BE2C (cell line): ENCODE measurements at regions not wholly inside any gene's neighbourhood (a gene's known extent, or its start where the extent isn't known, plus 50 kb on each side); places are given as distances from the start of the nearest gene placed in this dataset.

ENCODE experiments used
- DNase-seq: peaks from one replicate; pipeline ENCODE4 v3.0.0-alpha.2; 2020
- H3K27me3 ChIP-seq: fragments of 250-450 bp; sonication (Bioruptor Pico); 2 replicates; pipeline ENCODE4 v1.5.1; 2020; ENCODE audit warnings: mild to moderate bottlenecking
- H3K36me3 ChIP-seq: fragments of 250-450 bp; sonication (Bioruptor Pico); 2 replicates; pipeline ENCODE4 v1.5.1; 2020; ENCODE audit warnings: mild to moderate bottlenecking
- H3K4me1 ChIP-seq: fragments of 250-450 bp; sonication (Bioruptor Pico); 2 replicates; pipeline ENCODE4 v1.5.1; 2020
- H3K4me3 ChIP-seq: 2 replicates; pipeline ENCODE4 v1.5.1; 2011; ENCODE audit warnings: low read depth, low read length
- H3K9me3 ChIP-seq: fragments of 250-450 bp; sonication (Bioruptor Pico); 2 replicates; pipeline ENCODE4 v1.5.1; 2020
- CTCF ChIP-seq: IDR thresholded peaks from 2 replicates; pipeline ENCODE4 v1.5.1; 2012; ENCODE audit warnings: mild to moderate bottlenecking, low read depth, low read length

DNA sequence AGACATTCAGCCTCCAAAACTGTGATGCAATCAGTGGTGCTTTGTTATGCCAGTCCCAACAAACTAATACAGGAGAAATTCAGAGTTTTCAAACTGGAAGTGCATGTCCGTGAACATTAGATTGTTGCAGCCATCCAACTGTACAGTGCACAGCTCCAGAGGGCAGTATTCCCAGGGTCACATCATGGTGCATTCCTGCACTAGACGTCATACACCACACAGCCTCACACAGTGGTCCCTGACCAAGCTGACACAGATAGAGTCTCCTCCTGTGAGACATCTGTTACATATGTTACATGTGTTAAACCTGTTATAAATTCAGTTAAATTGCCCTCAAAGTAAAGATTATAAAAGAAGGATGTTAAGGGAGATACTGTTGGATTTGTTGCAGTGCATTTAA lies 209.0 kb downstream of the LRRN1 start:
- Histone ChIP-seq H3K27me3 (no peaks in the 10 kb centered on the region), H3K9me3 (no peaks in the 10 kb centered on the region), H3K36me3 (no peaks in the 10 kb centered on the region), H3K4me1 (no peaks in the 10 kb centered on the region), H3K4me3 (no peak overlapping the region)
- no peak for TF ChIP-seq CTCF
- DNase-seq = no peak

- Histone ChIP-seq H3K9me3 (no peaks in the 10 kb centered on the region), H3K4me3 (no peak overlapping the region), H3K4me1 (no peaks in the 10 kb centered on the region), H3K36me3 (no peaks in the 10 kb centered on the region), H3K27me3 (no peaks in the 10 kb centered on the region)
- no peak for DNase-seq
- TF ChIP-seq CTCF = no peak
Measured at GRCh38 chr3:4011166-4011565, 211.9 kb downstream of the LRRN1 start.

DNA sequence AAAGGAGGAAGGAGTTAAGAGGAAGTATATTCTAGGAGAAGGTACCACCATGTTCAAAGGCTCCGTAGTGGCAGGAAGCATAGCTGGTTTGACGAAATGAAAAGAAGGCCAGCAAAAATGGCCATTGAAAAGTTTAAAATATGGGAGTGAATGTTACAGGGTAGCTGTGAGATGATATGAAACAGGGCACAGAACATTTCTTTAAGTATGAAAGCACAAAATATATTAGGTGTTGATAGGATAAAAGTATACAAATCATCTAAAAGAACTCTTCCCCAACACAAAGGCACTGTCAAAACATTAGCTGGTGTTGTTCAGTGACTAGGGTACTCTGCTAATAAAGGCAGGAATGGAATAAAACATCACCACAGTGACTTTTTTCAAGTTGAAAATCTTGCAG lies 216.2 kb downstream of the LRRN1 start:
- DNase-seq = no peak
- TF ChIP-seq CTCF = no peak
- Histone ChIP-seq H3K4me3 (no peak overlapping the region), H3K4me1 (no peaks in the 10 kb centered on the region), H3K36me3 (no peaks in the 10 kb centered on the region), H3K9me3 (no peaks in the 10 kb centered on the region), H3K27me3 (no peaks in the 10 kb centered on the region)

- Histone ChIP-seq H3K4me1 (no peaks in the 10 kb centered on the region), H3K4me3 (no peak overlapping the region), H3K9me3 (no peaks in the 10 kb centered on the region), H3K36me3 (no peaks in the 10 kb centered on the region), H3K27me3 (no peaks in the 10 kb centered on the region)
- DNase-seq = no peak
- no peak for TF ChIP-seq CTCF
Measured at GRCh38 chr3:4019501-4019900, 220.3 kb downstream of the LRRN1 start.

- Histone ChIP-seq H3K4me1 (no peaks in the 10 kb centered on the region), H3K36me3 (no peaks in the 10 kb centered on the region), H3K4me3 (no peak overlapping the region), H3K27me3 (no peaks in the 10 kb centered on the region), H3K9me3 (no peaks in the 10 kb centered on the region)
- no peak for DNase-seq
- TF ChIP-seq CTCF = no peak
Measured at GRCh38 chr3:4021162-4021561, 221.9 kb downstream of the LRRN1 start.

- Histone ChIP-seq H3K9me3 (no peaks in the 10 kb centered on the region), H3K4me1 (no peaks in the 10 kb centered on the region), H3K4me3 (no peak overlapping the region), H3K27me3 (no peaks in the 10 kb centered on the region), H3K36me3 (no peaks in the 10 kb centered on the region)
- TF ChIP-seq CTCF = no peak
- DNase-seq = no peak
Measured at GRCh38 chr3:4029135-4029534, 229.9 kb downstream of the LRRN1 start.
